C4-2B (cell line): ENCODE measurements at regions not wholly inside any gene's neighbourhood (a gene's known extent, or its start where the extent isn't known, plus 50 kb on each side); places are given as distances from the start of the nearest gene placed in this dataset.

ENCODE experiments used
- H3K27ac ChIP-seq: fragments of 450-650 bp; 2 replicates; pipeline ENCODE4 v1.5.1; 2017
- ZFX ChIP-seq: fragments of 450-650 bp; IDR thresholded peaks from 2 replicates; pipeline ENCODE4 v1.6.1; 2017
- TF ChIP-seq, protein P1 (sequence below): fragments of 450-650 bp; conservative IDR thresholded peaks from 2 replicates; pipeline ENCODE4 v1.5.1; 2017; ENCODE audit warnings: mild to moderate bottlenecking

- no peak for TF ChIP-seq ZFX
- TF ChIP-seq, protein P1, sequence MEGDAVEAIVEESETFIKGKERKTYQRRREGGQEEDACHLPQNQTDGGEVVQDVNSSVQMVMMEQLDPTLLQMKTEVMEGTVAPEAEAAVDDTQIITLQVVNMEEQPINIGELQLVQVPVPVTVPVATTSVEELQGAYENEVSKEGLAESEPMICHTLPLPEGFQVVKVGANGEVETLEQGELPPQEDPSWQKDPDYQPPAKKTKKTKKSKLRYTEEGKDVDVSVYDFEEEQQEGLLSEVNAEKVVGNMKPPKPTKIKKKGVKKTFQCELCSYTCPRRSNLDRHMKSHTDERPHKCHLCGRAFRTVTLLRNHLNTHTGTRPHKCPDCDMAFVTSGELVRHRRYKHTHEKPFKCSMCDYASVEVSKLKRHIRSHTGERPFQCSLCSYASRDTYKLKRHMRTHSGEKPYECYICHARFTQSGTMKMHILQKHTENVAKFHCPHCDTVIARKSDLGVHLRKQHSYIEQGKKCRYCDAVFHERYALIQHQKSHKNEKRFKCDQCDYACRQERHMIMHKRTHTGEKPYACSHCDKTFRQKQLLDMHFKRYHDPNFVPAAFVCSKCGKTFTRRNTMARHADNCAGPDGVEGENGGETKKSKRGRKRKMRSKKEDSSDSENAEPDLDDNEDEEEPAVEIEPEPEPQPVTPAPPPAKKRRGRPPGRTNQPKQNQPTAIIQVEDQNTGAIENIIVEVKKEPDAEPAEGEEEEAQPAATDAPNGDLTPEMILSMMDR: no peak
- H3K27ac ChIP-seq: no peak overlapping the region
Observed at GRCh38 chr5:166427211-166427610, 1864.2 kb upstream of the WWC1 start.

DNA sequence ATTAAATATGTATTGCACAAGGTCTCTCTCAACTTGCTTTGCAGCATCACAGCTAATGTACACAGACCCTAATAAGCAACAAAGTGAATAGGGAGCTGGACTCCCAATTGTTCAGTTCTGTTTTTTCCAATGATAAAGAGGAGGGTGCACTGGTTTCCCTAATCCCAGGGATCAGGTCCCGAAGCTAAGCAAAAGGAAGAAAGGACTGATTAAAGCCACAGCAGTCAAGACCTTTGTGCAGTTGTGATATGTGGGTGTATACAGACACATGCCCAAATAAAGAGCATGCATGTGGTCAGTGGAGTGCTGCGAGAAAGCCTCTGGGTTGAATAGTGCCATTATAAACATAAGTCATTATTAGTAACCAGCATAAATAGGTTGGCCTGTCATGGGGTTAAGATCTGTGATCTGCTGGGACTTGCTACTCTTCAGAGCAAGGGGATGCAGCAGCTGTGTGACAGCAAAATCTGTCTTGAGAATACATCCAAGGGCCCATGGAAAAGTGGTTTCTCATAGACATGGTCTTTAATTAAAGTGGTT is 1863.1 kb upstream of the WWC1 start:
- no peak for TF ChIP-seq ZFX
- TF ChIP-seq, protein P1: no peak
- H3K27ac ChIP-seq: no peak overlapping the region

- TF ChIP-seq, protein P1: no peak
- TF ChIP-seq ZFX: no peak
- H3K27ac ChIP-seq: no peak overlapping the region
Observed at GRCh38 chr5:166430491-166431319, 1860.7 kb upstream of the WWC1 start.

DNA sequence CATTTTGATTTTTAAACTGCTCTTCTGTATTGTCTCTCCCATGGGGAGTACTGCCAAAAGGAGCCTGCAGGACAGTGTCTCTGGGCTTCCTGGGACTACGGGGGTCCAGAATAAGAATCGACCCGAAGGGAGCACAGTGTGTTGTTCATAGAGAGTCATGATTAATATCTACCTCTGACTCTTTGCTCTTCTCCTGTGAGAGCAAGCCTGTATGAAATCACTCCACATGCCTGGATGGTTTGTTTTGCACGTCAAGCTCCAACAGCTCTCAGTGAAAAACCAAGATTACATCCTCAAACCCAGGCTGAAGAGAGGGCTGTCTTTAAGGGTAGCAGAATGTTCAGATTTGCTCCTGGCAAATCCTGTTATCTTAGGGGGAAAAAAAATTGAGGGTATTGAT is 1860.0 kb upstream of the WWC1 start:
- no peak overlapping the region for H3K27ac ChIP-seq
- TF ChIP-seq, protein P1: no peak
- TF ChIP-seq ZFX: no peak

DNA sequence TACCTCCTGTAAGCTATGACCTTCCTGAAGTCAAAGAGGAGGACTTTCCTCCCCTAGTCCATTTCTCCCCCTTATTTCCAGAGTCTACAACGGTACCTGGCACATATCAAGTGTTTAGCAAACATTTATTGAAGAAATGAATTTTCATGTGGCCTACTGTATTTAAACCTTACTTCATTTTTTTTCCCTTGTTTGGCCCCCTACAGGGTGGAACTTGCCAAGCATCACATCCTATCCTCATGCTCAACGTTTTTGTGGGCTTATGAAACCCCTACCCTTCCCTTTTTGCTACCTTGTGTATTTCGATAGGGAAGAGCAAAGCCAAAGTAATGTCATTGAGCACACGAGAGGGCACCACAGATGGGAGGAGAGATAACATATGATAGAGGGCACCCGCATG is 1857.8 kb upstream of the WWC1 start:
- no peak for TF ChIP-seq ZFX
- TF ChIP-seq, protein P1: no peak; the same call in 1 of the 2 replicates
- H3K27ac ChIP-seq: no peak overlapping the region

DNA sequence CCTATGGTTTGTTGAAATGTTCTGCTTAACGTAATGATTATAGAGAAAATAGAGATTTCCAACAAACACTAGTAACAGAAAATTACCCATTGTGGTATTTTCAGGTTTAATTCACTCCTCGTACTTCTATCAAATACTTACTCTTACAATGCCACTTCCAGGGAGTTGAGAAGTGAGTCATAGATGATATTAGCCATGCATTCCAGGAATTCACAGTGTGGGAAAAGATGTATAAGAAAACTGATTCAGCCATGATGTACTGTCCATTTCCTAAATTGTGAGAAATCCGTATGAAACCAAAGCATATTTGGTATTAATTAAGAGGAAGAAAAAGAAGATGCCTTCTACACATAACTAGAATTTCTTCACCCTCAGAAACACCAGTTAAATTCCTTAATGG is 1854.6 kb upstream of the WWC1 start:
- H3K27ac ChIP-seq: no peak overlapping the region
- TF ChIP-seq, protein P1: no peak
- TF ChIP-seq ZFX: no peak

DNA sequence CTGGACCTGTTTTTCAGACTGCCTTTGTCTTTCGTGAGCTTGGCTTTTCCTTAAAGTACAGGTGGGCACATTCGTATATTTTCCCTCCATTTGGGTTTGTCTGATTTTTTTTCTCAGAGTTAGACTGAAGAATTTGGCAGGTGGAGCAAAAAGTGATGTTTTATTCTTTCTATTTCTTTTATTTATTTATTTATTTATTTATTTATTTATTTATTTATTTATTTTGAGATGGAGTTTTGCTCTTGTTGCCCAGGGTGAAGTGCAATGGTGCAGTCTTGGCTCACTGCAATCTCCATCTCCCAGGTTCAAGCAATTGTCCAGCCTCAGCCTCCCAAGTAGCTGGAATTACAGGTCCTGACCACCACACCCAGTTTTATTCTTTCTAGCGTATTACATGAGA is 1805.1 kb upstream of the WWC1 start:
- H3K27ac ChIP-seq: no peak overlapping the region
- TF ChIP-seq, protein P1: no peak
- TF ChIP-seq ZFX: no peak
